Naive B cell (primary cell): ENCODE measurements at regions not wholly inside any gene's neighbourhood (a gene's known extent, or its start where the extent isn't known, plus 50 kb on each side); places are given as distances from the start of the nearest gene placed in this dataset.
"Not testable (repeated sequence)": the region's sequence is repeated elsewhere in the genome, so short reads cannot be mapped to it uniquely, and the experiment has no call there.

Experiments
- ATAC-seq, 2 donors: fragments of 150-1000 bp; cut with Tn5 transposase; 2 replicates each; pipeline ENCODE4 v1.10.0; 2021; ENCODE audit warnings: low read depth in 2 of 2, mild to moderate bottlenecking in 2 of 2, moderate library complexity in 2 of 2
- DNase-seq: peaks from one replicate; pipeline ENCODE4 v3.0.0; 2022
- H3K27ac Mint-ChIP-seq, 6 donors: one replicate each; pipeline ENCODE4 v1.8.0; 2020 to 2022; ENCODE audit warnings: mild to moderate bottlenecking in 6 of 6, mixed read lengths in 6 of 6, moderate library complexity in 5 of 6, inconsistent platforms in 2 of 6
- H3K27me3 Mint-ChIP-seq, 3 donors: one replicate each; pipeline ENCODE4 v1.8.0; 2021 to 2022; ENCODE audit warnings: mixed read lengths in 3 of 3, mild to moderate bottlenecking in 1 of 3
- H3K36me3 Mint-ChIP-seq, 2 donors: one replicate each; pipeline ENCODE4 v1.8.0; 2020 to 2022; ENCODE audit warnings: mixed read lengths in 2 of 2, inconsistent platforms in 1 of 2, mild to moderate bottlenecking in 1 of 2
- H3K4me1 Mint-ChIP-seq, 3 donors: one replicate each; pipeline ENCODE4 v1.8.0; 2020 to 2022; ENCODE audit warnings: mixed read lengths in 3 of 3, inconsistent platforms in 1 of 3, mild to moderate bottlenecking in 1 of 3, moderate library complexity in 1 of 3
- H3K4me3 Mint-ChIP-seq, 8 donors: one replicate each; pipeline ENCODE4 v1.8.0; 2020 to 2022; ENCODE audit warnings: mild to moderate bottlenecking in 8 of 8, mixed read lengths in 8 of 8, moderate library complexity in 8 of 8, inconsistent platforms in 2 of 8
- H3K9me3 Mint-ChIP-seq, 7 donors: one replicate each; pipeline ENCODE4 v1.8.0; 2020 to 2022; ENCODE audit warnings: mixed read lengths in 7 of 7, mild to moderate bottlenecking in 5 of 7, inconsistent platforms in 2 of 7, moderate library complexity in 1 of 7

DNA sequence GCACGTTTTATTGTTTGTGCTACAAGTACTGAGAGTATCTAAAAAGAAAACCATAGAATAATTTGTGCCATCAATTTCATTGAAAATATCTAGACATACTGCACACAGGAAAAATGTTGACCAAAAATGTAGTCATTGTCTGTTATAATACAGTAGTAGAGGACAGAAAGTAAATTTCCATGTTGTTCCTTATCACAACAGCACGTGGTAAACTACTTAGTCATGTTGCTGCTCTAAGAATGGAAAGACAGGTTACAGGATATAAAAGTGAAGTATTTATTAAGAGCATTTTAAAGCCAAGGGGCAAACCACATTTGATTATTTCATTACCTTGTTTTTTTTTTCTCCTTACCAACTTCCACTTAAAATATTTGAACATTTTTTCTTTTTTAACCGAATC is 89.0 kb upstream of the CEP85L start:
- H3K36me3 Mint-ChIP-seq, result peaks cover 0 to 7% of the 10 kb centered on the region in 2 donors
- DNase-seq, result no peak
- H3K27me3 Mint-ChIP-seq, result peaks cover 0 to 16% (median 0%) of the 10 kb centered on the region in 3 donors
- peak overlapping the region in 1 of 6 donors; percentile 64 for H3K27ac Mint-ChIP-seq
- H3K4me1 Mint-ChIP-seq, result peaks cover 10 to 12% (median 12%) of the 10 kb centered on the region in 3 donors
- no peak for ATAC-seq
- H3K9me3 Mint-ChIP-seq, result peaks cover 0 to 7% (median 0%) of the 10 kb centered on the region in 7 donors
- no peak overlapping the region for H3K4me3 Mint-ChIP-seq

GRCh38 chr6:118739696-118740353 is 88.4 kb upstream of the CEP85L start:
- Mint-ChIP-seq H3K9me3 (peaks cover 0 to 4% (median 0%) of the 10 kb centered on the region in 7 donors), H3K27me3 (peaks cover 0 to 14% (median 0%) of the 10 kb centered on the region in 3 donors), H3K36me3 (peaks cover 0 to 6% of the 10 kb centered on the region in 2 donors), H3K4me3 (no peak overlapping the region), H3K27ac (peak overlapping the region in 1 of 6 donors; percentile 64), H3K4me1 (peaks cover 7 to 12% (median 10%) of the 10 kb centered on the region in 3 donors)
- DNase-seq (no peak), ATAC-seq (no peak)

- peaks cover 0 to 8% (median 0%) of the 10 kb centered on the region in 3 donors for H3K27me3 Mint-ChIP-seq
- peak overlapping the region in 2 of 6 donors; percentile 27 to 72 for H3K27ac Mint-ChIP-seq
- DNase-seq (no peak), ATAC-seq (no peak)
- H3K4me1 Mint-ChIP-seq, result peaks cover 3 to 9% (median 6%) of the 10 kb centered on the region in 3 donors
- no peak overlapping the region for H3K4me3 Mint-ChIP-seq
- no peaks in the 10 kb centered on the region for H3K9me3 Mint-ChIP-seq
- H3K36me3 Mint-ChIP-seq, result no peaks in the 10 kb centered on the region
Observed at GRCh38 chr6:118736440-118736839, 85.0 kb upstream of the CEP85L start.

DNA sequence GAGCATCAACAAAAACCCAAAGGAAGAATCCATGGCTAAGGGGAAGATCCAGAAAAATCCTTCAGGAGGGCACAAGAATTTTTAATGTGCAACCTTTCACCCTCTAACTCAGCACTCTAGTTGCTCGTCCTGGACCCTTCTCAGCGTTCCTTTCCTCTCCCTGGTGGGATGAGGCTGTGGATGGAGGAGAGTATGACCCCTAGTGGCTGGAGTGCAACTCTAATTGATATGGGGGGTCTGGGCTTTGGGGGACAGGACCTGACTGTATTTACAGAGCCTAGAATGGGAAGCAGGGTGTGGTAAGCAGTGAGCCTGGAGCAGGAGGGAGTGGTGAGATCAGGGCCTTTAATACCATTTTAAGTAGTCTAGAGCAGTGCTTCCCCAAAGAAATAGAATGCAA is 83.9 kb upstream of the CEP85L start:
- Mint-ChIP-seq H3K4me1 (peaks cover 3 to 9% (median 6%) of the 10 kb centered on the region in 3 donors), H3K27ac (peak overlapping the region in 1 of 6 donors; percentile 16)

GRCh38 chr6:118725944-118726343 is 74.6 kb upstream of the CEP85L start:
- H3K4me3 Mint-ChIP-seq, result no peak overlapping the region
- DNase-seq (no peak), ATAC-seq (no peak)
- peaks cover 15 to 42% (median 35%) of the 10 kb centered on the region in 3 donors for H3K4me1 Mint-ChIP-seq
- peak overlapping the region in 4 of 6 donors; percentile 8 to 44 (median 14) for H3K27ac Mint-ChIP-seq
- H3K27me3 Mint-ChIP-seq, result no peaks in the 10 kb centered on the region
- no peaks in the 10 kb centered on the region for H3K9me3 Mint-ChIP-seq
- no peaks in the 10 kb centered on the region for H3K36me3 Mint-ChIP-seq

More for the DNA sequence above, 83.9 kb upstream of the CEP85L start:
- H3K9me3 Mint-ChIP-seq, result no peaks in the 10 kb centered on the region
- no peaks in the 10 kb centered on the region for H3K36me3 Mint-ChIP-seq
- peaks cover 0 to 8% (median 0%) of the 10 kb centered on the region in 3 donors for H3K27me3 Mint-ChIP-seq
- peak; percentile 24 for DNase-seq
- H3K4me3 Mint-ChIP-seq, result no peak overlapping the region
- ATAC-seq, result peak; percentile 27 to 65

- Mint-ChIP-seq H3K4me3 (peak overlapping the region in 7 of 8 donors; percentile 2 to 62 (median 55)), H3K36me3 (no peaks in the 10 kb centered on the region), H3K27ac (peak overlapping the region in 4 of 6 donors; percentile 3 to 83 (median 46)), H3K9me3 (no peaks in the 10 kb centered on the region), H3K4me1 (peaks cover 32 to 59% (median 52%) of the 10 kb centered on the region in 3 donors), H3K27me3 (no peaks in the 10 kb centered on the region)
- ATAC-seq (peak; percentile 69 to 77), DNase-seq (no peak)
Observed at GRCh38 chr6:118724211-118724610, 72.8 kb upstream of the CEP85L start.

DNA sequence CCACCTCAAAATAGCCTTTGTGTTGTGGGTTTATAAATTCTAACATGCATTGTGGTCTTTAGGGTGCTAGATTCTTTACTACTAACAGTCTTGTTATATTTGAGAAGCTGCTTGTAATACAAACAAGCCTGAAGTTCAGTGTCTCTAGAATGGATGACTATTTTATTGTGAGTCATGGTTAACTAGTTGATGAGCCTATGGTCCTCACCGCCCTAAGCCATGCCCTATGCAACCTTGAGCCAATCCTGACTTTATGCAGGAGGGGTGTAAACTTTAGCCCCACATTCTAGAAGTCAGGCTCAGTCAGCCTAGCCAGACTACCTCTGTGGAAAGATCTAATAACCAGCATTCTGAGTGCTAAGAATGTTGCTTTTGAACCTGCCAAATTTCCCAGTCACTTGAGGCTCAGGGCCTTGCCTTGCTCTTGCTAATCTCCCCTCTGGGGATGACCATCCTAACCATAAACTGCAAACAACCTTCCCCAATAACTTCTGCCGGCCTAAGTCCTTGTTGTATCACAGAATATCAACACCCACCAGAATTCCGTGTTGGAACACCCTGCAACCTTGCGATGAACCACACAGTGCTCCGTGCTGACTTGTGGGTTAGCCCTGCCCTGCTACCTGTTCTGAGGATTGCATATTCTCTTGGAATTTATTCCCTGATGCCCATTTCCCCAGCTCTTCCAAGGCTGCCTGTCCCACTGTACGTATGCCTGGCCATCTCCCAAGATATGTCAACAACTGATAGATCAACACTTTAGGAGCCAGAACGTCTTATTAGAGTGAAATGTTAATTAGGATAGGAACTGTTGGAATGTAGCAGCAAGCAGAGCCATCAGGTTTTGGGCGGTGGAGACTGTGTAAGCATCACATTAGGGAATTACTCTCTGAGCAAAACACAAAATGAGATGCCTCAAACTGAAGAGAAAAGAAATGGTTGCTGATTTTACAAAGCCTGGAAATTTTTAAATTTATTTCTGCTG is 71.7 kb upstream of the CEP85L start:
- Mint-ChIP-seq H3K4me3 (peak overlapping the region in 2 of 8 donors; percentile 1 to 67), H3K27ac (peak overlapping the region; percentile 4 to 93 (median 58)), H3K9me3 (no peaks in the 10 kb centered on the region), H3K4me1 (peaks cover 43 to 63% (median 63%) of the 10 kb centered on the region in 3 donors), H3K36me3 (no peaks in the 10 kb centered on the region), H3K27me3 (no peaks in the 10 kb centered on the region)
- ATAC-seq (no peak), DNase-seq (no peak)

DNA sequence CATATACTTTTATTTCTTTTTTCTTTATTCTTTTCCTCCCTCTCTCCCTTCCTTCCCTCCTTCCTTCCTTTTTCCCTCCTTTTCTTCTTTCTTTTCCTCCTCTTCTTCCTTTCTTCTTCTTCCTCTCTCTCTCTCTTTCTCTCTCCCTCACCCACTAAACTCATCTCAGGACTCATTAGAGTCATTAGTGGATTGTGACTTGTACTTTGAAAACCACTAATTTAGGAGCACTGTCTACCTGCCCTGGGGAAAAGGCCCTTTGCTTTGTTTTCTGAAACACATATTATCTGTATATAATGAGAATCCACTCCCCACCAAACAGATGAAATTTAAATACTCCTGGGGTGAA is 68.7 kb upstream of the CEP85L start:
- ATAC-seq (no peak), DNase-seq (no peak)
- no peaks in the 10 kb centered on the region for H3K36me3 Mint-ChIP-seq
- H3K27me3 Mint-ChIP-seq, result no peaks in the 10 kb centered on the region
- H3K4me3 Mint-ChIP-seq, result peak overlapping the region; percentile 17 to 91 (median 70)
- peak overlapping the region; percentile 58 to 95 (median 83) for H3K27ac Mint-ChIP-seq
- H3K9me3 Mint-ChIP-seq, result no peaks in the 10 kb centered on the region
- peaks cover 47 to 65% (median 63%) of the 10 kb centered on the region in 3 donors for H3K4me1 Mint-ChIP-seq

DNA sequence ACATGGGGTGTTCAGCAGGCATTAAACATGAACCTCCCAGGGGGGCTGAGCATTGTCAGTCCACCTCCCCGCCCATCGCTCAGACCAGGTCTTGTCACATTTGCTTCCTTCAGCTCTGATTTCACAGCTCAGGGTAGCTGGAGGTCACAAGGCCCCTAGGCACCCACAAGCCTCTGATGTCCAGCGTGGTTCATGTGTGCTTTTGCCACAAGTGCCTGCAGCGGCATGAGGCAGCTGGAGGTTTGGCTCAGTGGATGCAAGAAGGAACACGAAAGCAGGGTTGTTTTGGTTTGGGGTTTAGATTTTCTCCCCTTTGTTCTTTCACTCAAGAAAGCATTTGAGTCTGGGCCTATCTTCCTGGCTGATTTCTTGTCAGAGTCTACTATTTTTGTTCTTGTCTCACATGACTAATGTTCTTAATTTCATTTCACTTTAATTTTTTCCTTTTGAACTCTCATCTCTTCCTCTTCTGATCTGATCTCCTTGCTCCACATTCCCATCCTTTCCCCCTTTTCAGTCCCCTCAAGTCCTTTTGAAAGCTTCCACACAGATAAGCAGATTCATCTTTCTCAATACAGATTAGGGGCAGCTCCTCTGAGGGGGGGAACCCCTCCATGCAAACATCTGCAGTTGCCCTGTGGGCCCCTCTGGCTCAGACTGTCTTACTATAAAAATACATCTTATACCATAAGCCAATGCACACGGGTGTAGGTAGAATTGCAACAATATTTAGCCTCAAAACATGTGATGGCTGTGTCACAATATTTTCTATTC is 68.1 kb upstream of the CEP85L start:
- Mint-ChIP-seq H3K4me1 (peaks cover 47 to 64% (median 62%) of the 10 kb centered on the region in 3 donors), H3K36me3 (no peaks in the 10 kb centered on the region), H3K9me3 (no peaks in the 10 kb centered on the region), H3K4me3 (peak overlapping the region; percentile 25 to 91 (median 78)), H3K27me3 (no peaks in the 10 kb centered on the region), H3K27ac (peak overlapping the region; percentile 84 to 95 (median 94))
- peak; percentile 75 to 78 for ATAC-seq
- peak; percentile 51 for DNase-seq

- DNase-seq, result no peak
- H3K4me1 Mint-ChIP-seq, result peaks cover 41 to 59% (median 56%) of the 10 kb centered on the region in 3 donors
- H3K9me3 Mint-ChIP-seq, result no peaks in the 10 kb centered on the region
- H3K36me3 Mint-ChIP-seq, result no peaks in the 10 kb centered on the region
- no peak for ATAC-seq
- peak overlapping the region; percentile 84 to 95 (median 94) for H3K27ac Mint-ChIP-seq
- H3K4me3 Mint-ChIP-seq, result peak overlapping the region in 7 of 8 donors; percentile 42 to 91 (median 75)
- H3K27me3 Mint-ChIP-seq, result no peaks in the 10 kb centered on the region
Observed at GRCh38 chr6:118718903-118719302, 67.5 kb upstream of the CEP85L start.

DNA sequence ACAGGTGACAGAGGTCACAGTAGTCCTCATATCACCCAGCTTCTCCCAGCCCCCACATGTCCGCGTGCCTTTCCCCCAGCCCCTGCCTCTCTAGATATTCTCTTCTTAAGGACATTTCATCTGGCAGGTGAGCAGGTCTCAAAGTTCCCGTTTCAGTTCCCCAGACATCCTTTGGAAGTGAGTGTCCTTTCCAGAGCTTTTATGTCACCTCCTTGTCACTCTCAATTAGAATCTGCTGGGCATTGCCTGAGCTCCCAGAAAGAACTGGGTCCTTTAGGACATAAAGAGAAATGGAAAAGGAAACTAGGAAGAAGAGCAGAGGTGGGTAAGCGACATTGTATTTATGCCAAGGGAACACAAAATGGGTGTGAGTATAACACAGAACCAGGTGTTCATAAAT is 66.9 kb upstream of the CEP85L start:
- DNase-seq (no peak), ATAC-seq (no peak)
- H3K27ac Mint-ChIP-seq, result peak overlapping the region; percentile 63 to 95 (median 89)
- no peaks in the 10 kb centered on the region for H3K27me3 Mint-ChIP-seq
- no peaks in the 10 kb centered on the region for H3K36me3 Mint-ChIP-seq
- peaks cover 36 to 57% (median 52%) of the 10 kb centered on the region in 3 donors for H3K4me1 Mint-ChIP-seq
- H3K9me3 Mint-ChIP-seq, result no peaks in the 10 kb centered on the region
- peak overlapping the region in 4 of 8 donors; percentile 34 to 77 (median 60) for H3K4me3 Mint-ChIP-seq

DNA sequence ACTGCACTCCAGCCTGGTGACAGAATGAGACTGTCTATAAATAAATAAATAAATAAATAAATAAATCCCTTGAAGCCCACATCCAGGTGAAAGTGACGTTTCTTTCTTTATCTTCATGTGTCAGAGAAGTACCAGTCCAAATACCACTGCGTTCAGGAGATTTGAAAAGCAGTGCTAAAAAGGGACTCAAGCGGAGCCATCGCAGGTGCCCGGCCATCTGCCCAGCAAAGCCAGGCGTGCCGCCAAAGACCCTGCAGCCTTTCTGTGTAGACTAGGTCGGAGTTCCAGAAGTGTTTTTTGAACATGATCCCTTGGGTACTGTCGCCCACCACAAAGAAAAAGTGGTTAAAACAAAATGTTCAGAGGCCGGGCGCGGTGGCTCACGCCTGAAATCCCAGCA is 65.7 kb upstream of the CEP85L start:
- no peaks in the 10 kb centered on the region for H3K27me3 Mint-ChIP-seq
- no peaks in the 10 kb centered on the region for H3K9me3 Mint-ChIP-seq
- H3K36me3 Mint-ChIP-seq, result no peaks in the 10 kb centered on the region
- DNase-seq, result no peak
- H3K4me1 Mint-ChIP-seq, result peaks cover 39 to 50% (median 48%) of the 10 kb centered on the region in 3 donors
- H3K27ac Mint-ChIP-seq, result peak overlapping the region in 1 of 6 donors; percentile 63
- no peak overlapping the region for H3K4me3 Mint-ChIP-seq
- no peak for ATAC-seq

DNA sequence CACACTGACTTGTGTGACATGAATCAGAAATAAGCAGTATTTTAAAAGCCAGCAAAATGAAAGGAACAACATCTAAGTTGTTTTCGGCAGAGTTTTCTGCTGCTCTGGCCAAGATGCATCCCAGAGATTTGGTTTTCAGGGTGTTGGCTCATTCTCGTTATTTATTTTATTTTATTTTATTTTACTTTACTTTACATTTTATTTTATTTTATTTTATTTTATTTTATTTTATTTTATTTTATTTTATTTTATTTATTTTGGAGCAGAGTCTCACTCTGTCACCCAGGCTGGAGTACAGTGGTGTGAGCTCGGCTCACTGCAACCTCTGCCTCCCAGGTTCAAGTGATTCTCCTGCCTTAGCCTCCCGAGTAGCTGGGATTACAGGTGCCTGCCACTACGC is 64.5 kb upstream of the CEP85L start:
- not testable (repeated sequence) for H3K27me3 Mint-ChIP-seq, H3K27ac Mint-ChIP-seq, H3K36me3 Mint-ChIP-seq, H3K9me3 Mint-ChIP-seq, ATAC-seq, DNase-seq, H3K4me3 Mint-ChIP-seq
- peaks cover 41 to 49% (median 45%) of the 10 kb centered on the region in 3 donors for H3K4me1 Mint-ChIP-seq
